H9 (cell line): ENCODE measurements at regions not wholly inside any gene's neighbourhood (a gene's known extent, or its start where the extent isn't known, plus 50 kb on each side); places are given as distances from the start of the nearest gene placed in this dataset.

Experiments
- DNase-seq: peaks from one replicate; pipeline ENCODE4 v3.0.0-alpha.2; 2017
- H2AFZ ChIP-seq: one replicate; pipeline ENCODE4 v1.6.1; 2013; ENCODE audit warnings: mild to moderate bottlenecking, low read length, control low read depth, moderate library complexity
- H2AK5ac ChIP-seq: 2 replicates; pipeline ENCODE4 v1.6.1; 2013; ENCODE audit warnings: low read length, control low read depth, mixed read lengths; ENCODE audit not compliant: insufficient read length
- H2BK120ac ChIP-seq: one replicate; pipeline ENCODE4 v1.6.1; 2013; ENCODE audit warnings: low read depth, mild to moderate bottlenecking, low read length, control low read depth, inconsistent platforms; ENCODE audit not compliant: poor library complexity, severe bottlenecking
- H2BK12ac ChIP-seq: 2 replicates; pipeline ENCODE4 v1.6.1; 2013; ENCODE audit warnings: low read length, control low read depth, mixed read lengths, low read depth; ENCODE audit not compliant: insufficient read length
- H2BK15ac ChIP-seq: 2 replicates; pipeline ENCODE4 v1.6.1; 2013; ENCODE audit warnings: low read depth, low read length, control low read depth
- H2BK20ac ChIP-seq: one replicate; pipeline ENCODE4 v1.6.1; 2013; ENCODE audit warnings: low read depth, mild to moderate bottlenecking, low read length, control low read depth, inconsistent platforms; ENCODE audit not compliant: poor library complexity, severe bottlenecking
- H2BK5ac ChIP-seq: 2 replicates; pipeline ENCODE4 v1.6.1; 2013; ENCODE audit warnings: low read length, control low read depth, mixed read lengths; ENCODE audit not compliant: insufficient read length
- H3K14ac ChIP-seq: 2 replicates; pipeline ENCODE4 v1.6.1; 2013; ENCODE audit warnings: low read length, control low read depth; ENCODE audit not compliant: insufficient read depth
- H3K18ac ChIP-seq: 2 replicates; pipeline ENCODE4 v1.6.1; 2013; ENCODE audit warnings: low read depth, mild to moderate bottlenecking, mixed read lengths, low read length, control low read depth; ENCODE audit not compliant: insufficient read length
- H3K23ac ChIP-seq: 2 replicates; pipeline ENCODE4 v1.6.1; 2013; ENCODE audit warnings: low read length, control low read depth, mixed read lengths, low read depth; ENCODE audit not compliant: insufficient read length
- H3K23me2 ChIP-seq: 2 replicates; pipeline ENCODE4 v1.6.1; 2013; ENCODE audit warnings: low read depth, mild to moderate bottlenecking, mixed read lengths, low read length, control low read depth; ENCODE audit not compliant: insufficient read length, poor library complexity, severe bottlenecking
- H3K27ac ChIP-seq: 2 replicates; pipeline ENCODE4 v1.5.1; 2013; ENCODE audit warnings: low read length, control low read depth, mixed read lengths, low read depth; ENCODE audit not compliant: insufficient read length
- H3K27me3 ChIP-seq: 2 replicates; pipeline ENCODE4 v1.6.1; 2013; ENCODE audit warnings: low read length, control low read depth, inconsistent platforms; ENCODE audit not compliant: insufficient read depth
- H3K4ac ChIP-seq: 2 replicates; pipeline ENCODE4 v1.6.1; 2013; ENCODE audit warnings: low read depth, mild to moderate bottlenecking, control low read depth, inconsistent platforms, low read length, moderate library complexity
- H3K4me1 ChIP-seq: 2 replicates; pipeline ENCODE4 v1.6.1; 2013; ENCODE audit warnings: low read length, control low read depth, inconsistent platforms; ENCODE audit not compliant: insufficient read depth
- H3K4me2 ChIP-seq: 2 replicates; pipeline ENCODE4 v1.6.1; 2013; ENCODE audit warnings: low read length, control low read depth, mixed read lengths; ENCODE audit not compliant: insufficient read length, insufficient read depth
- H3K56ac ChIP-seq: 2 replicates; pipeline ENCODE4 v1.6.1; 2013; ENCODE audit warnings: low read depth, mild to moderate bottlenecking, mixed read lengths, low read length, control low read depth; ENCODE audit not compliant: insufficient read length
- H3K79me1 ChIP-seq: 2 replicates; pipeline ENCODE4 v1.6.1; 2013; ENCODE audit warnings: low read depth, mild to moderate bottlenecking, moderate library complexity, low read length, control low read depth, inconsistent platforms; ENCODE audit not compliant: insufficient read depth, poor library complexity, severe bottlenecking
- H3K79me2 ChIP-seq: 2 replicates; pipeline ENCODE4 v1.6.1; 2013; ENCODE audit warnings: low read length, control low read depth, inconsistent platforms; ENCODE audit not compliant: insufficient read depth
- H3K9ac ChIP-seq: 2 replicates; pipeline ENCODE4 v1.6.1; 2013; ENCODE audit warnings: low read length, control low read depth, mixed read lengths; ENCODE audit not compliant: insufficient read length; ENCODE audit errors: extremely low read depth
- H3K9me3 ChIP-seq: one replicate; pipeline ENCODE4 v1.6.1; 2013; ENCODE audit warnings: low read depth, low read length, inconsistent platforms; ENCODE audit not compliant: control insufficient read depth
- H3T11ph ChIP-seq: one replicate; pipeline ENCODE4 v1.6.1; 2013; ENCODE audit warnings: mild to moderate bottlenecking, low read length, control low read depth, inconsistent platforms
- H4K20me1 ChIP-seq: one replicate; pipeline ENCODE4 v1.6.1; 2013; ENCODE audit not compliant: control insufficient read depth, insufficient read length, insufficient read depth
- H4K5ac ChIP-seq: 2 replicates; pipeline ENCODE4 v1.6.1; 2013; ENCODE audit warnings: low read depth, mild to moderate bottlenecking, mixed read lengths, low read length, control low read depth; ENCODE audit not compliant: insufficient read length
- H4K8ac ChIP-seq: replicated peaks from 2 replicates; pipeline ENCODE4 v1.6.1; 2013; ENCODE audit warnings: low read length, control low read depth, mixed read lengths, low read depth; ENCODE audit not compliant: insufficient read length
- H4K91ac ChIP-seq: 2 replicates; pipeline ENCODE4 v1.6.1; 2013; ENCODE audit warnings: low read depth, mild to moderate bottlenecking, moderate library complexity, mixed read lengths, low read length, control low read depth; ENCODE audit not compliant: insufficient read length
- H3K27ac Mint-ChIP-seq, 3 experiments: 2 replicates in 2 of 3; 3 replicates in 1 of 3; pipeline ENCODE4 v1.8.0; 2020 to 2021; ENCODE audit warnings: mixed read lengths in 3 of 3, mild to moderate bottlenecking in 1 of 3, moderate library complexity in 1 of 3
- H3K27me3 Mint-ChIP-seq: 2 replicates; pipeline ENCODE4 v1.8.0; 2021; ENCODE audit warnings: low read depth, mild to moderate bottlenecking, moderate library complexity, mixed read lengths
- H3K36me3 Mint-ChIP-seq, 3 experiments: 2 replicates in 2 of 3; 3 replicates in 1 of 3; pipeline ENCODE4 v1.8.0; 2020 to 2021; ENCODE audit warnings: low read depth in 3 of 3, mixed read lengths in 3 of 3; ENCODE audit not compliant: insufficient read depth in 1 of 3
- H3K4me1 Mint-ChIP-seq, 2 experiments: 2 replicates each; pipeline ENCODE4 v1.8.0; 2020; ENCODE audit warnings: mixed read lengths in 2 of 2
- H3K4me3 Mint-ChIP-seq, 2 experiments: 2 replicates in 1 of 2; 3 replicates in 1 of 2; pipeline ENCODE4 v1.8.0; 2020 to 2021; ENCODE audit warnings: mild to moderate bottlenecking in 2 of 2, mixed read lengths in 2 of 2, moderate library complexity in 1 of 2
- H3K9me3 Mint-ChIP-seq, 2 experiments: 2 replicates in 1 of 2; 3 replicates in 1 of 2; pipeline ENCODE4 v1.8.0; 2020; ENCODE audit warnings: mild to moderate bottlenecking in 2 of 2, mixed read lengths in 2 of 2, moderate library complexity in 1 of 2
- WGBS: extraction: QIAGEN DNeasy Blood & Tissue Kit; methylation state at CpG from one replicate; pipeline ENCODE4 v1.1.7; 2013; ENCODE audit warnings: missing lambda C conversion rate, low lambda C conversion rate, mixed read lengths; ENCODE audit not compliant: insufficient read length; ENCODE audit errors: extremely low coverage; 5-methylcytosine and 5-hydroxymethylcytosine counted together
- TF ChIP-seq, protein P1 (sequence below): fragments of 200-600 bp; sonication (generic); conservative IDR thresholded peaks from 3 replicates; pipeline ENCODE4 v1.8.0; 2021; ENCODE audit warnings: antibody characterized with exemption, mild to moderate bottlenecking

DNA sequence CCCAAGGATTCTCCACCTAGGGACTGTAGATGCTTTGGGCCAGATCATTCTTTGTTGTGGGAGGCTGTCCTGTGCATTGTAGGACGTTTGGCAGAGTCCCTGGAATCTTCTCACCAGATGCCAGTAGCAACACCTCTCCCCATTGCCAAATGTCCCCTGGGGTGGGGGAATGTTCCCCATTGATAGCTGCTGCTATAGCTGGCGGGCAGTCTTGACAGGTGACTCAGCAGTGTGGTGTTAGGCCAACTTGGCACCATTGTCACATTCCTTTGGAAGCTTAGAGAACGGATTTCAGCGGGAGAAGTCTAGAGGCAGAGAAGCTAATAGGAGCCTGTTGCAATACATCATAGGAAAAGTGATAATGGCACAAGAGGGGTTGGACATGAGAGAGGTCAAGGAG lies 495.7 kb upstream of the SMIM21 start:
- Histone ChIP-seq H3K23me2 (no peaks in the 10 kb centered on the region), H2AFZ (no peak overlapping the region), H3K4ac (no peak overlapping the region), H3K4me2 (no peak overlapping the region), H2BK120ac (no peak overlapping the region), H4K20me1 (no peaks in the 10 kb centered on the region), H4K8ac (no peak overlapping the region), H2BK5ac (no peak overlapping the region), H3K14ac (no peak overlapping the region), H2AK5ac (no peak overlapping the region), H3K23ac (no peak overlapping the region), H4K91ac (no peak overlapping the region), H3K9me3 (no peaks in the 10 kb centered on the region), H3K27me3 (no peaks in the 10 kb centered on the region), H3T11ph (no peak overlapping the region), H3K79me1 (no peaks in the 10 kb centered on the region), H2BK20ac (no peak overlapping the region), H3K56ac (no peak overlapping the region), H3K27ac (no peak overlapping the region), H2BK12ac (no peak overlapping the region), H3K79me2 (no peaks in the 10 kb centered on the region), H2BK15ac (no peak overlapping the region), H3K9ac (no peak overlapping the region), H3K4me1 (no peaks in the 10 kb centered on the region), H4K5ac (no peak overlapping the region), H3K18ac (no peak overlapping the region)
- no peak for DNase-seq
- TF ChIP-seq, protein P1, sequence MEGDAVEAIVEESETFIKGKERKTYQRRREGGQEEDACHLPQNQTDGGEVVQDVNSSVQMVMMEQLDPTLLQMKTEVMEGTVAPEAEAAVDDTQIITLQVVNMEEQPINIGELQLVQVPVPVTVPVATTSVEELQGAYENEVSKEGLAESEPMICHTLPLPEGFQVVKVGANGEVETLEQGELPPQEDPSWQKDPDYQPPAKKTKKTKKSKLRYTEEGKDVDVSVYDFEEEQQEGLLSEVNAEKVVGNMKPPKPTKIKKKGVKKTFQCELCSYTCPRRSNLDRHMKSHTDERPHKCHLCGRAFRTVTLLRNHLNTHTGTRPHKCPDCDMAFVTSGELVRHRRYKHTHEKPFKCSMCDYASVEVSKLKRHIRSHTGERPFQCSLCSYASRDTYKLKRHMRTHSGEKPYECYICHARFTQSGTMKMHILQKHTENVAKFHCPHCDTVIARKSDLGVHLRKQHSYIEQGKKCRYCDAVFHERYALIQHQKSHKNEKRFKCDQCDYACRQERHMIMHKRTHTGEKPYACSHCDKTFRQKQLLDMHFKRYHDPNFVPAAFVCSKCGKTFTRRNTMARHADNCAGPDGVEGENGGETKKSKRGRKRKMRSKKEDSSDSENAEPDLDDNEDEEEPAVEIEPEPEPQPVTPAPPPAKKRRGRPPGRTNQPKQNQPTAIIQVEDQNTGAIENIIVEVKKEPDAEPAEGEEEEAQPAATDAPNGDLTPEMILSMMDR = no peak
- no peak overlapping the region for H3K4me3 Mint-ChIP-seq
- no peak overlapping the region for H3K27ac Mint-ChIP-seq
- no peaks in the 10 kb centered on the region for H3K27me3 Mint-ChIP-seq
- H3K9me3 Mint-ChIP-seq = no peaks in the 10 kb centered on the region
- no CpG with 5 or more reads among the region's 4 CpGs for WGBS
- H3K36me3 Mint-ChIP-seq = no peaks in the 10 kb centered on the region
- H3K4me1 Mint-ChIP-seq = peaks cover 4 to 5% of the 10 kb centered on the region in 2 experiments; a peak in 3 of 4 replicates
